KMS-11 (cell line): ENCODE measurements at regions not wholly inside any gene's neighbourhood (a gene's known extent, or its start where the extent isn't known, plus 50 kb on each side); places are given as distances from the start of the nearest gene placed in this dataset.

ENCODE experiments used
- H2AFZ ChIP-seq: fragments of 200-600 bp; sonication (generic); 2 replicates; pipeline ENCODE4 v1.6.1; 2016; ENCODE audit warnings: antibody characterized with exemption, mixed run types, low read depth
- H3K27ac ChIP-seq: fragments of 200-600 bp; sonication (generic); 2 replicates; pipeline ENCODE4 v1.6.1; 2016; ENCODE audit warnings: mild to moderate bottlenecking, mixed run types
- H3K27me3 ChIP-seq: fragments of 200-600 bp; sonication (generic); 2 replicates; pipeline ENCODE4 v1.6.1; 2017; ENCODE audit warnings: mild to moderate bottlenecking, low read depth, mixed run types, moderate library complexity; ENCODE audit not compliant: insufficient read depth
- H3K36me3 ChIP-seq: fragments of 200-600 bp; sonication (generic); 2 replicates; pipeline ENCODE4 v1.6.1; 2017; ENCODE audit warnings: mild to moderate bottlenecking, mixed run types; ENCODE audit not compliant: insufficient read depth
- H3K4me1 ChIP-seq: fragments of 200-600 bp; sonication (generic); 2 replicates; pipeline ENCODE4 v1.6.1; 2016; ENCODE audit warnings: mild to moderate bottlenecking, low read depth, mixed run types; ENCODE audit not compliant: poor library complexity, severe bottlenecking
- H3K4me2 ChIP-seq: fragments of 200-600 bp; sonication (generic); 2 replicates; pipeline ENCODE4 v1.7.0; 2016; ENCODE audit warnings: mild to moderate bottlenecking, mixed run types
- H3K4me3 ChIP-seq: fragments of 200-600 bp; sonication (generic); IDR thresholded peaks from 2 replicates; pipeline ENCODE4 v1.6.1; 2017; ENCODE audit warnings: low read depth, low read length, mixed read lengths; ENCODE audit not compliant: insufficient read depth
- H3K79me2 ChIP-seq: fragments of 200-600 bp; sonication (generic); 2 replicates; pipeline ENCODE4 v1.6.1; 2016; ENCODE audit warnings: low read depth, mixed run types; ENCODE audit not compliant: insufficient read depth
- H3K9ac ChIP-seq: fragments of 200-600 bp; sonication (generic); 2 replicates; pipeline ENCODE4 v1.6.1; 2016; ENCODE audit warnings: mild to moderate bottlenecking, mixed run types
- H4K20me1 ChIP-seq: fragments of 200-600 bp; sonication (generic); 2 replicates; pipeline ENCODE4 v1.6.1; 2016; ENCODE audit warnings: mild to moderate bottlenecking, mixed run types; ENCODE audit not compliant: insufficient read depth
- CTCF ChIP-seq: fragments of 200-600 bp; sonication (generic); conservative IDR thresholded peaks from 2 replicates; pipeline ENCODE4 v1.6.1; 2017; ENCODE audit warnings: low read depth, mild to moderate bottlenecking, antibody characterized with exemption, low read length, moderate library complexity, mixed read lengths

- no peak overlapping the region for H3K9ac ChIP-seq
- H2AFZ ChIP-seq, result no peak overlapping the region
- H4K20me1 ChIP-seq, result no peaks in the 10 kb centered on the region
- no peak overlapping the region for H3K27ac ChIP-seq
- H3K4me2 ChIP-seq, result no peak overlapping the region
- no peaks in the 10 kb centered on the region for H3K36me3 ChIP-seq
- TF ChIP-seq CTCF, result no peak
- H3K79me2 ChIP-seq, result no peaks in the 10 kb centered on the region
- H3K27me3 ChIP-seq, result no peaks in the 10 kb centered on the region
- H3K4me3 ChIP-seq, result no peak overlapping the region
- H3K4me1 ChIP-seq, result peaks cover 22% of the 10 kb centered on the region
These were observed 398.1 kb upstream of the ATP5MC3 start for GRCh38 chr2:175579646-175580045.

GRCh38 chr2:175577368-175577970 is 396.0 kb upstream of the ATP5MC3 start:
- Histone ChIP-seq H2AFZ (no peak overlapping the region), H3K27me3 (no peaks in the 10 kb centered on the region), H3K9ac (no peak overlapping the region), H3K4me1 (peaks cover 23% of the 10 kb centered on the region), H3K4me2 (no peak overlapping the region), H3K4me3 (no peak overlapping the region), H3K27ac (no peak overlapping the region), H3K36me3 (no peaks in the 10 kb centered on the region), H4K20me1 (no peaks in the 10 kb centered on the region), H3K79me2 (no peaks in the 10 kb centered on the region)
- TF ChIP-seq CTCF, result no peak

- H3K36me3 ChIP-seq, result no peaks in the 10 kb centered on the region
- H3K9ac ChIP-seq, result no peak overlapping the region
- H3K79me2 ChIP-seq, result no peaks in the 10 kb centered on the region
- H3K4me3 ChIP-seq, result no peak overlapping the region
- TF ChIP-seq CTCF, result no peak
- H3K4me1 ChIP-seq, result peaks cover 23% of the 10 kb centered on the region
- H3K4me2 ChIP-seq, result no peak overlapping the region
- H2AFZ ChIP-seq, result peak overlapping the region; percentile 45; the same call in 1 of the 2 replicates
- H3K27me3 ChIP-seq, result no peaks in the 10 kb centered on the region
- H4K20me1 ChIP-seq, result no peaks in the 10 kb centered on the region
- no peak overlapping the region for H3K27ac ChIP-seq
These were observed 395.4 kb upstream of the ATP5MC3 start for GRCh38 chr2:175576875-175577274.

- peak overlapping the region; percentile 63 for H3K27ac ChIP-seq
- peak overlapping the region; percentile 29; the same call in 1 of the 2 replicates for H3K9ac ChIP-seq
- no peaks in the 10 kb centered on the region for H3K36me3 ChIP-seq
- H3K79me2 ChIP-seq, result no peaks in the 10 kb centered on the region
- H3K4me2 ChIP-seq, result peak overlapping the region; percentile 81
- H2AFZ ChIP-seq, result peak overlapping the region; percentile 45
- peaks cover 23% of the 10 kb centered on the region for H3K4me1 ChIP-seq
- H3K27me3 ChIP-seq, result no peaks in the 10 kb centered on the region
- no peak overlapping the region for H3K4me3 ChIP-seq
- H4K20me1 ChIP-seq, result no peaks in the 10 kb centered on the region
- TF ChIP-seq CTCF, result no peak
These were observed 394.8 kb upstream of the ATP5MC3 start for GRCh38 chr2:175576270-175576669.
